ENCODE measurements at regions not wholly inside any gene's neighbourhood (a gene's known extent, or its start where the extent isn't known, plus 50 kb on each side); places are given as distances from the start of the nearest gene placed in this dataset.

DNA sequence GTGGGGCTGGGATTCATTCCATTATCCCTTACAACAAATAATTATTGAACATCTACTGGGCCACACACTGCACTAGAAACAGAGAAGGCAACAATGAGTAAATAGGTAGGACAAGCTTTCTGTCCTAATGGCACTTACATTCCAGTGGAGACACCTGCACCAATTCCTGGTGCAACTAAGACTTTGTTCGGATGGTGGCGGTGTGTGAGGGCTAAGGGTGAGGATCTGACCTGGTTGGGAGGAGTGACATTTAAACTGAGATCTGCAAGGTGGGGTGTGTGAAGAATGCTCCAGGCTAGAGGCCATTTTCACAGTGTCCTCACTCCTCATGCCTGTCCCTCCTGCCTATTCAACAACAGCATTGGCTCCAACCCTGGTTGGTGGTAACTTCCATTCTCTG lies 510.0 kb downstream of the XYLT1 start:
- Mint-ChIP-seq H3K9me3 (ENCODE audit: low read depth, unreplicated experiment) (peaks cover 10% of the 10 kb centered on the region), H3K4me1 (ENCODE audit: low read depth, unreplicated experiment) (no peaks in the 10 kb centered on the region), H3K27ac (ENCODE audit: unreplicated experiment) (no peak overlapping the region), H3K4me3 (ENCODE audit: low read depth, unreplicated experiment) (no peak overlapping the region), H3K27me3 (ENCODE audit: unreplicated experiment) (no peaks in the 10 kb centered on the region), H3K36me3 (ENCODE audit: insufficient read depth, unreplicated experiment) (no peaks in the 10 kb centered on the region)
- intact Hi-C loops (cut with micrococcal nuclease; ENCODE audit: unreplicated experiment), result no loop called here
- no TSS peak for BruUV-seq (replicated peaks)
- no peak for DNase-seq
- CTCF ChIA-PET, result no interaction called here
- no peak for TF ChIP-seq CTCF (IDR thresholded peaks at IDR 0.05; ENCODE audit: unreplicated experiment)

DNA sequence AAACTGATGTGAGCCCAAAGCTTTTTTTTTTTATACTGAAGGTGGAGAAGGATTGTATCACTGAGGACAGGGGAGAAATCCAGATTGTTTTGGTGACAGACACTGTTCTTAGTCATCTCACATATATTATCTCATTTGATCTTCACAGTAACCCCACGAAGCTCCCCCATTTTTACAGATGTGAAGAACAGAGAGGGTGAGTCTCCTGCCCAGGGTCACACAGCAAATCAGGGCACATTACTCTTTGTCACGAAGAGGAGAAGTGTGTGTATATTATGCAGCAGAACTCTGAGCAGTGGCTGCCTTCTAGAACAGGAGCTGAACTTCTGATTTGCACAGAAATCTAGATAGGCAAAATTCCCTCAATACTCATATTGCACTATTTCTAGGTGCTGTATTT lies 504.3 kb downstream of the XYLT1 start:
- H3K27me3 Mint-ChIP-seq (ENCODE audit: unreplicated experiment), result no peaks in the 10 kb centered on the region
- H3K4me1 Mint-ChIP-seq (ENCODE audit: low read depth, unreplicated experiment), result no peaks in the 10 kb centered on the region
- no peak overlapping the region for H3K27ac Mint-ChIP-seq (ENCODE audit: unreplicated experiment)
- CTCF ChIA-PET, result no interaction called here
- intact Hi-C loops (cut with micrococcal nuclease; ENCODE audit: unreplicated experiment), result no loop called here
- no peak overlapping the region for H3K4me3 Mint-ChIP-seq (ENCODE audit: low read depth, unreplicated experiment)
- DNase-seq, result no peak
- H3K36me3 Mint-ChIP-seq (ENCODE audit: insufficient read depth, unreplicated experiment), result no peaks in the 10 kb centered on the region
- no peak for TF ChIP-seq CTCF (IDR thresholded peaks at IDR 0.05; ENCODE audit: unreplicated experiment)
- no TSS peak for BruUV-seq (replicated peaks)
- peaks cover 15% of the 10 kb centered on the region for H3K9me3 Mint-ChIP-seq (ENCODE audit: low read depth, unreplicated experiment)

GRCh38 chr16:16971042-16971441 lies 499.7 kb downstream of the XYLT1 start:
- intact Hi-C loops (cut with micrococcal nuclease; ENCODE audit: unreplicated experiment), result no loop called here
- Mint-ChIP-seq H3K9me3 (ENCODE audit: low read depth, unreplicated experiment) (peaks cover 12% of the 10 kb centered on the region), H3K4me3 (ENCODE audit: low read depth, unreplicated experiment) (no peak overlapping the region), H3K36me3 (ENCODE audit: insufficient read depth, unreplicated experiment) (no peaks in the 10 kb centered on the region), H3K27me3 (ENCODE audit: unreplicated experiment) (no peaks in the 10 kb centered on the region), H3K27ac (ENCODE audit: unreplicated experiment) (no peak overlapping the region), H3K4me1 (ENCODE audit: low read depth, unreplicated experiment) (no peaks in the 10 kb centered on the region)
- CTCF ChIA-PET, result no interaction called here
- no TSS peak for BruUV-seq (replicated peaks)
- TF ChIP-seq CTCF (IDR thresholded peaks at IDR 0.05; ENCODE audit: unreplicated experiment), result no peak
- no peak for DNase-seq

DNA sequence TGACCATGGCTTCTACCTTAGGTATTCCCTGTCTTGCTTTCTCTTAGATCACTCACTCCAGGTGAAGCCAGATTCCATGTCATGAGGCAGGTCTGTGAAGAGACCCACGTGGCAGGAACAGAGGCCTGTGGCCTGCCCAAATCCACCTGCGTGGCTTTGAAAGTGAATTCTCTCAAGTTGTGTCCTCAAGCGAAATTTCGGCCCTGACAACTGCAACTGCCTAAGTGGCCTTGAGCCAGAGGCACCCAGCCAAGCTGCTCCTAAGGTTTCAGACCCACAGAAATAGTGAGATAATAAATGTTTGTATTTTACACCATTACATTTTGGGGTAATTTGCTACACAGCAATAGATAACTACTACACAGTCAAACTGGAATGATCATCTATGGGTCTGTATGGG lies 497.9 kb downstream of the XYLT1 start:
- DNase-seq, result no peak
- intact Hi-C loops (cut with micrococcal nuclease; ENCODE audit: unreplicated experiment), result no loop called here
- no peaks in the 10 kb centered on the region for H3K36me3 Mint-ChIP-seq (ENCODE audit: insufficient read depth, unreplicated experiment)
- no peak overlapping the region for H3K4me3 Mint-ChIP-seq (ENCODE audit: low read depth, unreplicated experiment)
- H3K4me1 Mint-ChIP-seq (ENCODE audit: low read depth, unreplicated experiment), result no peaks in the 10 kb centered on the region
- H3K9me3 Mint-ChIP-seq (ENCODE audit: low read depth, unreplicated experiment), result peaks cover 10% of the 10 kb centered on the region
- CTCF ChIA-PET, result no interaction called here
- no TSS peak for BruUV-seq (replicated peaks)
- no peak overlapping the region for H3K27ac Mint-ChIP-seq (ENCODE audit: unreplicated experiment)
- no peak for TF ChIP-seq CTCF (IDR thresholded peaks at IDR 0.05; ENCODE audit: unreplicated experiment)
- H3K27me3 Mint-ChIP-seq (ENCODE audit: unreplicated experiment), result no peaks in the 10 kb centered on the region
